ENCODE measurements at regions not wholly inside any gene's neighbourhood (a gene's known extent, or its start where the extent isn't known, plus 50 kb on each side); places are given as distances from the start of the nearest gene placed in this dataset.

- no peak overlapping the region for H3K4me3 ChIP-seq (ENCODE audit: low read depth, low read length)
- TF ChIP-seq CTCF (IDR thresholded peaks at IDR 0.05; ENCODE audit: low read depth, low read length), result no peak
These were observed 301.6 kb upstream of the RBFOX1 start for GRCh38 chr16:7031031-7031430.

GRCh38 chr16:7027401-7027800, 305.2 kb upstream of the RBFOX1 start:
- TF ChIP-seq CTCF (IDR thresholded peaks at IDR 0.05; ENCODE audit: low read depth, low read length), result no peak
- H3K4me3 ChIP-seq (ENCODE audit: low read depth, low read length), result no peak overlapping the region

- H3K4me3 ChIP-seq (ENCODE audit: low read depth, low read length), result no peak overlapping the region
- no peak for TF ChIP-seq CTCF (IDR thresholded peaks at IDR 0.05; ENCODE audit: low read depth, low read length)
These were observed 306.0 kb upstream of the RBFOX1 start for GRCh38 chr16:7026639-7027038.

GRCh38 chr16:7025616-7026190, 306.9 kb upstream of the RBFOX1 start:
- no peak overlapping the region for H3K4me3 ChIP-seq (ENCODE audit: low read depth, low read length)
- no peak for TF ChIP-seq CTCF (IDR thresholded peaks at IDR 0.05; ENCODE audit: low read depth, low read length)

GRCh38 chr16:7021653-7022275, 310.9 kb upstream of the RBFOX1 start:
- TF ChIP-seq CTCF (IDR thresholded peaks at IDR 0.05; ENCODE audit: low read depth, low read length), result no peak
- H3K4me3 ChIP-seq (ENCODE audit: low read depth, low read length), result no peak overlapping the region

GRCh38 chr16:7017006-7017662, 315.5 kb upstream of the RBFOX1 start:
- no peak overlapping the region for H3K4me3 ChIP-seq (ENCODE audit: low read depth, low read length)
- TF ChIP-seq CTCF (IDR thresholded peaks at IDR 0.05; ENCODE audit: low read depth, low read length), result no peak

GRCh38 chr16:7014756-7015155, 317.9 kb upstream of the RBFOX1 start:
- TF ChIP-seq CTCF (IDR thresholded peaks at IDR 0.05; ENCODE audit: low read depth, low read length), result no peak
- H3K4me3 ChIP-seq (ENCODE audit: low read depth, low read length), result no peak overlapping the region

Measured in WI38 (cell line).